PFSK-1 (cell line): ENCODE measurements at regions not wholly inside any gene's neighbourhood (a gene's known extent, or its start where the extent isn't known, plus 50 kb on each side); places are given as distances from the start of the nearest gene placed in this dataset.

Experiments
- FOXP2 ChIP-seq: optimal IDR thresholded peaks from 2 replicates; pipeline ENCODE3; 2011; ENCODE audit warnings: borderline replicate concordance, control low read depth, inconsistent platforms; ENCODE audit not compliant: insufficient read depth; ENCODE audit errors: extremely low read length, extremely low read depth
- POLR2AphosphoS5 ChIP-seq: IDR thresholded peaks from 2 replicates; pipeline ENCODE4 v1.6.1; 2012; ENCODE audit warnings: low read depth, mild to moderate bottlenecking, control low read depth, low read length, moderate library complexity
- REST ChIP-seq, 2 experiments: IDR thresholded peaks; 2 replicates each; pipeline versions ENCODE4 v1.6.1 to v1.8.0; 2011 to 2012; ENCODE audit warnings: low read depth in 2 of 2, low read length in 2 of 2, control low read depth in 1 of 2, inconsistent platforms in 1 of 2, mild to moderate bottlenecking in 1 of 2, moderate library complexity in 1 of 2; ENCODE audit not compliant: insufficient read depth in 1 of 2
- SIN3A ChIP-seq: IDR thresholded peaks from 2 replicates; pipeline ENCODE4 v1.6.1; 2012; ENCODE audit warnings: mild to moderate bottlenecking, low read length, moderate library complexity, borderline replicate concordance; ENCODE audit not compliant: insufficient read depth
- TAF1 ChIP-seq: IDR thresholded peaks from 2 replicates; pipeline ENCODE4 v1.6.1; 2012; ENCODE audit warnings: low read length, control low read depth, borderline replicate concordance; ENCODE audit not compliant: insufficient read depth

- TF ChIP-seq POLR2AphosphoS5: no peak
- TF ChIP-seq SIN3A: no peak
- no peak for TF ChIP-seq FOXP2
- no peak for TF ChIP-seq TAF1
- no peak for TF ChIP-seq REST (IDR thresholded peaks at IDR 0.05; ENCODE audit: insufficient read depth in 1 of 2, low read depth in 2 of 2, low read length in 2 of 2)
Measured at GRCh38 chr7:15836041-15836440, 149.6 kb upstream of the MEOX2 start.

DNA sequence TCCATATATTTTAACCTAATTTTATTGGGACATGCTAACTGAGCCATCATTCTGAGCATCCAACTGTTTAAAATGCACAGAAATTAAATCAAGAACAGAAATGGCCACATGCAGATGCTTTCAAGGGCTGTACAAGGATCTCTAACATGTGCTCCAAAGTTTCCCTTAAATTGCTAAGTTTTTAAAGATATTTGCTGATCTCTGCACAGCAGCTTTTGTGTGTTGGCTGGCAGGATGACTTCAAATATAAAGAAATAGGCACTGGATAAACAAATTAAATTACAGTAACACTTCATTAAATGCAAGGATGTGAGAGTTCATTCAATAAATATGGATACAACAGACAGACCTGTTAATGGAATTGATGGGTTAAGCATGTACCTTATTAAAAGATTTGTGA is 148.0 kb upstream of the MEOX2 start:
- no peak for TF ChIP-seq REST (IDR thresholded peaks at IDR 0.05; ENCODE audit: insufficient read depth in 1 of 2, low read depth in 2 of 2, low read length in 2 of 2)
- no peak for TF ChIP-seq SIN3A
- no peak for TF ChIP-seq FOXP2
- no peak for TF ChIP-seq POLR2AphosphoS5
- no peak for TF ChIP-seq TAF1

DNA sequence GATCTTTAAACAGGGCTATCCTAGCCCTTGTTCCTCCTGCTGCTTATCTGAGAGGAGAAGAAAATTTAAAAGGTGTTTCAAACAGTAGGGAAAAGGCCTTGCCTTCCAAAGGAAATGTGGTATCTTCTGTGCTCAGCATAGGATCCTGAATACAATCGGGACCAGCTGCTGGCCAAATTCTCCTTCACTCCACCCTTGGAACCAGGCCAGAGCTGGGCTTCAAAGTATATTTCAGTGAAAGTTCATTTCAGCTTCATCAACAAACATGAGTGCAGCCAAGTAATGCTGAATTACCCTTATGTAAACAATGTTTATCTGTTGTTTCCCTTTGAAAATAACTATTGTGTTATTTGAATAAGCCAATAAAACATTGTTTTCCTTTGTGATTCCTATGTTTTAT is 146.5 kb upstream of the MEOX2 start:
- TF ChIP-seq SIN3A (no peak), REST (IDR thresholded peaks at IDR 0.05; ENCODE audit: insufficient read depth in 1 of 2, low read depth in 2 of 2, low read length in 2 of 2) (no peak), FOXP2 (no peak), POLR2AphosphoS5 (no peak), TAF1 (no peak)

GRCh38 chr7:15831606-15832005 is 145.1 kb upstream of the MEOX2 start:
- TF ChIP-seq SIN3A: no peak
- no peak for TF ChIP-seq POLR2AphosphoS5
- no peak for TF ChIP-seq TAF1
- TF ChIP-seq REST (IDR thresholded peaks at IDR 0.05; ENCODE audit: insufficient read depth in 1 of 2, low read depth in 2 of 2, low read length in 2 of 2): no peak
- no peak for TF ChIP-seq FOXP2

DNA sequence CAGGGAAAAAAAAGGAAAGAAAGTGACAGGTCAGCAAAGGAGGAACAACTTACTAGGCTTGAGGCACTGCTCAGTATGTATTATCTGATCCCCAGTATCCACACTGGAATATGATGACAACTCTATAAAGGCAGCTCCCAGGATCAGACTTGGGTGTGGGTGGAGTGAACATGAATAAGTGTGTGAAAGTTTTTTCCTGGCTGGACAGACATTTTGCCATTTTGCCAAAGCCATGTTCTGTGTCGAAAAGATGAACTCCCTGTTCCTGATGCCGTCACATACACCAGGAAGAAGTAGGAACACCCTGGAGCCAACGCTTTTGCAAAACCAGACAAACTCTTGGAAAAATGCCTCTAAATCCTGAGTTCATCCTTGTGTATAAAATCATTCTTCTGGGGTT is 143.2 kb upstream of the MEOX2 start:
- no peak for TF ChIP-seq TAF1
- no peak for TF ChIP-seq FOXP2
